ENCODE measurements at regions not wholly inside any gene's neighbourhood (a gene's known extent, or its start where the extent isn't known, plus 50 kb on each side); places are given as distances from the start of the nearest gene placed in this dataset.

DNA sequence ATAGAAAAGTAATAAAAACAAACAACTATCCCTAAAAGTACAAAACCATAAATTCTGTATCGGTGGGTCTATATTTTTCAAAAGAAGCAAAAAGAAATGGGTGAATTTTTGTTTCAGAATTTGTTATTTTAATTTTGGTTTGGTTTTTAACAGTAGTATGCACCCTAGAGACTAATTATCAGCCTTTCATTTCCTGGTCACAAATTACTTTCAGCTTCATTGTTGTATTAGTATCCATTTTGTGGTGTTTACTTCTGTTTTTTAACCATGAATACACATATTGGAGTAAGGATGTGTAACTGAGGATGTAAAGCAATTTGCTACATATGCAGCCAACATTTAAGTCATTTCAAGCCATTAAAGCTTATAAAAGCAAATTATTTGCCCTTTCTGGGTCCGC lies 97.8 kb downstream of the LUZP4 start:
- TF ChIP-seq POLR2A (IDR thresholded peaks at IDR 0.05) (no peak), CTCF (IDR thresholded peaks at IDR 0.05) (no peak)
